ENCODE measurements at regions not wholly inside any gene's neighbourhood (a gene's known extent, or its start where the extent isn't known, plus 50 kb on each side); places are given as distances from the start of the nearest gene placed in this dataset.

- Mint-ChIP-seq H3K36me3 (ENCODE audit: low read depth) (no peaks in the 10 kb centered on the region), H3K27me3 (ENCODE audit: low read depth, poor library complexity) (peaks cover 9% of the 10 kb centered on the region)
- DNase-seq = no peak
These were observed 174.1 kb upstream of the SLCO3A1 start for GRCh38 chr15:91679447-91679846.

DNA sequence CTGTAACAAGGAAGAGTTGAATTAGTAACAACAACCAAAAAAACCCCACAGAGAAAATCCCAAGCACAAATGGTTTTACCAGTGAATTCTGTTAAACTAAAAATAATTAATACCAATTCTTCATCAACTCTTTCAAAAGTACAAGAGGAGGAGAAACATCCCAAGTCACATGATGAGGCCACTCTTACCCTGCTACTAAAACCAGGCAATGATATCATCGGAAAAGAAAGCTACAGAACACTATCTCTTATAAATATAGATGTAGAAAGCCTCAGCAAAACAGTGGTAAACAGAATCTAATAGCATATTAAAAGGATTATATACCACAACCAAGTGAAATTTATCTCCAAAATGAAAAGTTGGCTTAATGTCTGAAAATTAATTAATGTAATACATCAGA lies 168.1 kb upstream of the SLCO3A1 start:
- Mint-ChIP-seq H3K27ac (no peak overlapping the region), H3K27me3 (ENCODE audit: low read depth, poor library complexity) (peaks cover 9% of the 10 kb centered on the region), H3K9me3 (no peaks in the 10 kb centered on the region), H3K4me3 (no peak overlapping the region), H3K4me1 (peaks cover 7% of the 10 kb centered on the region), H3K36me3 (ENCODE audit: low read depth) (no peaks in the 10 kb centered on the region)
- TF ChIP-seq, protein P1, sequence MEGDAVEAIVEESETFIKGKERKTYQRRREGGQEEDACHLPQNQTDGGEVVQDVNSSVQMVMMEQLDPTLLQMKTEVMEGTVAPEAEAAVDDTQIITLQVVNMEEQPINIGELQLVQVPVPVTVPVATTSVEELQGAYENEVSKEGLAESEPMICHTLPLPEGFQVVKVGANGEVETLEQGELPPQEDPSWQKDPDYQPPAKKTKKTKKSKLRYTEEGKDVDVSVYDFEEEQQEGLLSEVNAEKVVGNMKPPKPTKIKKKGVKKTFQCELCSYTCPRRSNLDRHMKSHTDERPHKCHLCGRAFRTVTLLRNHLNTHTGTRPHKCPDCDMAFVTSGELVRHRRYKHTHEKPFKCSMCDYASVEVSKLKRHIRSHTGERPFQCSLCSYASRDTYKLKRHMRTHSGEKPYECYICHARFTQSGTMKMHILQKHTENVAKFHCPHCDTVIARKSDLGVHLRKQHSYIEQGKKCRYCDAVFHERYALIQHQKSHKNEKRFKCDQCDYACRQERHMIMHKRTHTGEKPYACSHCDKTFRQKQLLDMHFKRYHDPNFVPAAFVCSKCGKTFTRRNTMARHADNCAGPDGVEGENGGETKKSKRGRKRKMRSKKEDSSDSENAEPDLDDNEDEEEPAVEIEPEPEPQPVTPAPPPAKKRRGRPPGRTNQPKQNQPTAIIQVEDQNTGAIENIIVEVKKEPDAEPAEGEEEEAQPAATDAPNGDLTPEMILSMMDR (IDR thresholded peaks at IDR 0.05) = no peak
- DNase-seq = no peak

More at GRCh38 chr15:91679447-91679846, 174.1 kb upstream of the SLCO3A1 start:
- TF ChIP-seq, protein P1 (IDR thresholded peaks at IDR 0.05) = no peak
- peaks cover 7% of the 10 kb centered on the region for H3K9me3 Mint-ChIP-seq
- H3K4me3 Mint-ChIP-seq = no peak overlapping the region
- no peak overlapping the region for H3K27ac Mint-ChIP-seq
- H3K4me1 Mint-ChIP-seq = peaks cover under 1% of the 10 kb centered on the region

- DNase-seq = no peak
- TF ChIP-seq, protein P1 (IDR thresholded peaks at IDR 0.05) = no peak
- Mint-ChIP-seq H3K9me3 (no peaks in the 10 kb centered on the region), H3K27ac (no peak overlapping the region), H3K36me3 (ENCODE audit: low read depth) (no peaks in the 10 kb centered on the region), H3K4me3 (no peak overlapping the region), H3K4me1 (peaks cover 7% of the 10 kb centered on the region), H3K27me3 (ENCODE audit: low read depth, poor library complexity) (peaks cover 6% of the 10 kb centered on the region)
These were observed 164.7 kb upstream of the SLCO3A1 start for GRCh38 chr15:91688811-91689210.

- no peak for DNase-seq
- TF ChIP-seq, protein P1 (IDR thresholded peaks at IDR 0.05) = no peak
- no peak overlapping the region for H3K27ac Mint-ChIP-seq
- H3K36me3 Mint-ChIP-seq (ENCODE audit: low read depth) = no peaks in the 10 kb centered on the region
- H3K4me1 Mint-ChIP-seq = peaks cover 6% of the 10 kb centered on the region
- no peak overlapping the region for H3K4me3 Mint-ChIP-seq
- H3K9me3 Mint-ChIP-seq = no peaks in the 10 kb centered on the region
- peaks cover 6% of the 10 kb centered on the region for H3K27me3 Mint-ChIP-seq (ENCODE audit: low read depth, poor library complexity)
These were observed 164.1 kb upstream of the SLCO3A1 start for GRCh38 chr15:91689377-91689776.

GRCh38 chr15:91692596-91692995 lies 160.9 kb upstream of the SLCO3A1 start:
- Mint-ChIP-seq H3K9me3 (no peaks in the 10 kb centered on the region), H3K27me3 (ENCODE audit: low read depth, poor library complexity) (peaks cover 2% of the 10 kb centered on the region), H3K27ac (no peak overlapping the region), H3K36me3 (ENCODE audit: low read depth) (no peaks in the 10 kb centered on the region), H3K4me1 (peaks cover 17% of the 10 kb centered on the region), H3K4me3 (no peak overlapping the region)
- DNase-seq = no peak
- TF ChIP-seq, protein P1 (IDR thresholded peaks at IDR 0.05) = no peak

- H3K36me3 Mint-ChIP-seq (ENCODE audit: low read depth) = no peaks in the 10 kb centered on the region
- no peaks in the 10 kb centered on the region for H3K9me3 Mint-ChIP-seq
- H3K4me3 Mint-ChIP-seq = no peak overlapping the region
- H3K4me1 Mint-ChIP-seq = peaks cover 17% of the 10 kb centered on the region
- DNase-seq = no peak
- peaks cover 2% of the 10 kb centered on the region for H3K27me3 Mint-ChIP-seq (ENCODE audit: low read depth, poor library complexity)
- H3K27ac Mint-ChIP-seq = no peak overlapping the region
- TF ChIP-seq, protein P1 (IDR thresholded peaks at IDR 0.05) = no peak
These were observed 159.2 kb upstream of the SLCO3A1 start for GRCh38 chr15:91694131-91694830.
